Spinal cord (tissue), 9 donors: ENCODE measurements at regions not wholly inside any gene's neighbourhood (a gene's known extent, or its start where the extent isn't known, plus 50 kb on each side); places are given as distances from the start of the nearest gene placed in this dataset.

Experiments used
- DNase-seq, 6 donors: peaks; one replicate each; pipeline versions ENCODE4 v3.0.0 to v3.0.0-alpha.2; 2013 to 2015; ENCODE audit warnings: low spot score in 6 of 6, low read depth in 4 of 6
- H3K27ac ChIP-seq: one replicate; pipeline ENCODE4 v1.5.1; 2013; ENCODE audit warnings: low read depth, low read length, control low read depth
- H3K27me3 ChIP-seq: one replicate; pipeline ENCODE4 v1.6.1; 2013; ENCODE audit warnings: low read length; ENCODE audit not compliant: control insufficient read depth, insufficient read depth
- H3K36me3 ChIP-seq: one replicate; pipeline ENCODE4 v1.6.1; 2013; ENCODE audit warnings: low read length; ENCODE audit not compliant: control insufficient read depth, insufficient read depth
- H3K4me1 ChIP-seq: one replicate; pipeline ENCODE4 v1.6.1; 2013; ENCODE audit warnings: low read length; ENCODE audit not compliant: control insufficient read depth, insufficient read depth
- H3K4me3 ChIP-seq: one replicate; pipeline ENCODE4 v1.5.1; 2013; ENCODE audit warnings: low read depth, low read length, control low read depth
- H3K9me3 ChIP-seq: one replicate; pipeline ENCODE4 v1.6.1; 2013; ENCODE audit warnings: low read length; ENCODE audit not compliant: control insufficient read depth, insufficient read depth
- WGBS: methylation state at CpG from one replicate; pipeline ENCODE4 v1.1.5; 2013; ENCODE audit warnings: missing lambda C conversion rate; ENCODE audit not compliant: insufficient coverage; 5-methylcytosine and 5-hydroxymethylcytosine counted together
- donor health status: healthy.

DNA sequence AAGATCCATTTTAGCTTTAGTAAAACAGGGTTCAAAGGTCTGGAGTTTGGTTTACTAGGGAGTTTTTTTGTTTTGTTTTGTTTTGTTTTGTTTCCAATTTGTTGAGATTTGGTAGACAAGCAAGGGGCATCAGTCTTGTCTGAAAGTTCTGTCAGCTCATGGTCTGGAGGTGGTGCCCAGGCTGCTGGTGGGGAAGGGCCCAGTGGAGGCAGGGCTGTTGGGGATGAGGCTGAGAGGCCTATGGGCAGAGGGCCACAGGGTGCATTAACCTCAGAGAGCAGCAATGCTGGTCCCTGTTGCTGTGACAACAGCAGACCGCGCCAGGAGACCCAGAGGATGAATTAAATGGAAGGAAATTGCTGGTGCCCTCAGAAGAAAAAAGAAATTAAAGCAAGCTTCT lies 174.5 kb downstream of the FGF1 start:
- WGBS: 29% methylated on average over 2 of the region's 2 CpGs
- DNase-seq: peak in 1 of 6 donors; percentile 67
- peak overlapping the region; percentile 55 for H3K27ac ChIP-seq

GRCh38 chr5:142509026-142509425 lies 176.9 kb downstream of the FGF1 start:
- DNase-seq: no peak
- H3K27me3 ChIP-seq: no peaks in the 10 kb centered on the region
- H3K36me3 ChIP-seq: no peaks in the 10 kb centered on the region
- H3K4me3 ChIP-seq: no peak overlapping the region
- peaks cover 17% of the 10 kb centered on the region for H3K4me1 ChIP-seq
- H3K27ac ChIP-seq: no peak overlapping the region
- WGBS: no CpG with 5 or more reads among the region's 1 CpG
- H3K9me3 ChIP-seq: no peaks in the 10 kb centered on the region

More for the DNA sequence above, 174.5 kb downstream of the FGF1 start:
- Histone ChIP-seq H3K36me3 (no peaks in the 10 kb centered on the region), H3K4me1 (peaks cover 17% of the 10 kb centered on the region), H3K9me3 (peaks cover 3% of the 10 kb centered on the region), H3K27me3 (no peaks in the 10 kb centered on the region), H3K4me3 (no peak overlapping the region)

- no peak overlapping the region for H3K27ac ChIP-seq
- no peak overlapping the region for H3K4me3 ChIP-seq
- no peak for DNase-seq
- no peaks in the 10 kb centered on the region for H3K27me3 ChIP-seq
- H3K9me3 ChIP-seq: no peaks in the 10 kb centered on the region
- 89% methylated on average over 1 of the region's 2 CpGs for WGBS
- no peaks in the 10 kb centered on the region for H3K36me3 ChIP-seq
- H3K4me1 ChIP-seq: peaks cover 17% of the 10 kb centered on the region
These were observed 177.3 kb downstream of the FGF1 start for GRCh38 chr5:142508591-142508990.

- Histone ChIP-seq H3K27me3 (no peaks in the 10 kb centered on the region), H3K9me3 (no peaks in the 10 kb centered on the region), H3K4me3 (no peak overlapping the region), H3K27ac (no peak overlapping the region), H3K36me3 (no peaks in the 10 kb centered on the region), H3K4me1 (peaks cover 16% of the 10 kb centered on the region)
- WGBS: 74% methylated on average over 14 of the region's 21 CpGs
- no peak for DNase-seq
These were observed 178.1 kb downstream of the FGF1 start for GRCh38 chr5:142507531-142508372.

DNA sequence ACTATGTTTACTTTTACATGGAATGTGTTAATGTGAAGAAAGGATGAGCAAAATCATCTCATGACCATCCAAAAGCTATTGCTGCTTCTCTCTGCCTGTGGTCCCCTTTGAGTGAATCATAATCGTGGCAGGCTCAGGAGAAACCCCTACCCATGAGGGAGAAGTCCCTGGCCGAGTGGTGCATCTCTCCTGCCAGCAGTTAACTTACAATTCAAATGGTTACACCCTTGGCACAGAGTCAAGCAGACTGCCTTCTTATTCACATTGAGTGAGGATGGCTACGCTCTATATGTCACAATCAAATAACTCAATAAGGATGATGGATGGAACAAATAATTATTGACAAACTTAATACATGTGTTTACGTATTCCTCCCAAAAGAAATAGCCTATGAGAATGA lies 179.1 kb downstream of the FGF1 start:
- Histone ChIP-seq H3K27ac (no peak overlapping the region), H3K27me3 (no peaks in the 10 kb centered on the region), H3K9me3 (no peaks in the 10 kb centered on the region), H3K4me3 (no peak overlapping the region), H3K4me1 (peaks cover 6% of the 10 kb centered on the region), H3K36me3 (no peaks in the 10 kb centered on the region)
- no CpG with 5 or more reads among the region's 4 CpGs for WGBS
- peak in 1 of 6 donors; percentile 16 for DNase-seq

GRCh38 chr5:142506046-142506445 lies 179.8 kb downstream of the FGF1 start:
- no peaks in the 10 kb centered on the region for H3K4me1 ChIP-seq
- H3K27me3 ChIP-seq: no peaks in the 10 kb centered on the region
- DNase-seq: no peak
- WGBS: no CpG with 5 or more reads among the region's 1 CpG
- H3K9me3 ChIP-seq: no peaks in the 10 kb centered on the region
- no peak overlapping the region for H3K4me3 ChIP-seq
- H3K27ac ChIP-seq: no peak overlapping the region
- H3K36me3 ChIP-seq: no peaks in the 10 kb centered on the region

DNA sequence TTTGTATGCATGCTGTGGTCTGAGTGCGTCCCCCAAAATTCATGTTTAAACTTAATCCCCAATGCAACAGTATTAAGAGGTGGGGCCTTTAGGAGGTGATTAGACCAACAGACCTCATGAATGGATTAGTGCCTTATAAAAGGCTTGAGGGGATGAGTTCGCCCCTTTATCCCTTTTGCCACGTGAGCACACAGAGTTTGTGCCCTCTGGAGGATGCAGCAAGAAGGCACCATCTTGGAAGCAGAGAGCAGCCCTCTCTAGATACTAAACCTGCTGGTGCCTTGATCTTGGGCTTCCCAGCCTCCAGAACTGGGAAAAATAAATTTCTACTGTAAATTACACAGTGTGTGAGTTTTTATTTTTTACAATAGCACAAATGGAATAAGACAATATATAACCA lies 177.1 kb upstream of the SPRY4 start:
- no peak overlapping the region for H3K4me3 ChIP-seq
- DNase-seq: no peak
- H3K9me3 ChIP-seq: no peaks in the 10 kb centered on the region
- 92% methylated on average over 2 of the region's 3 CpGs for WGBS
- no peak overlapping the region for H3K27ac ChIP-seq
- H3K27me3 ChIP-seq: no peaks in the 10 kb centered on the region
- no peaks in the 10 kb centered on the region for H3K36me3 ChIP-seq
- H3K4me1 ChIP-seq: peaks cover 2% of the 10 kb centered on the region

- no peak overlapping the region for H3K4me3 ChIP-seq
- H3K4me1 ChIP-seq: peaks cover 2% of the 10 kb centered on the region
- no peak overlapping the region for H3K27ac ChIP-seq
- DNase-seq: no peak
- no peaks in the 10 kb centered on the region for H3K27me3 ChIP-seq
- H3K36me3 ChIP-seq: no peaks in the 10 kb centered on the region
- 83% methylated on average over 1 of the region's 3 CpGs for WGBS
- H3K9me3 ChIP-seq: no peaks in the 10 kb centered on the region
These were observed 175.5 kb upstream of the SPRY4 start for GRCh38 chr5:142500227-142500905.

DNA sequence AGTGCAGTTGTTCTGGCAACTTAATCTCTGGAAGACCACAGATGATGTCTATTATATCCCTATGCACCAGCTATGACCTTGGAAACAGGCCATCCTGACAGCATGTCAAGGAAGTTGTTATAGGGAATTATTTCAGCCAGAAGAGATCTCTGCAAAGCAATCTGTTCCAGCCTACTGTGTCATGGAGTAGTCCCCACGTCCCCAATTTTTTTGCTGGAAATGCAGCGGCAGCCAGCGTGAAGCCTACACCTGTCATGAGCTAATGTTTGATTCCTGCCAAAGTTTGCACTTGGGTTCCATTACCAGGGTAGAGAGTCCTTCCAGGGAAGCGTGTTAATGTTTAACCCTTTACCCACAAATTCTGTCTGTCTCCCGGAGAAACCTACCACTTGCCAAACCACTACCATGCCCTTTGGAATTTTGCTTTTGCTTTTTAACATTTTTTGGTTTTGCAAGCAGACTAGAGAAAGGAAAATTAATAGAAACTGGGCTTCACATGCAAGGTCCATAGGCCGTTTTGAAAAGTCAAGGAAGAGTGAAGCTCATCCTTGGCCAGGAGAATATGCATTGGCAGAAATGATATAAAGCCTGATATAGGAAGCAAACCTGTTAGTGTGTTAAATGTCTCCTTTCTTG lies 174.9 kb upstream of the SPRY4 start:
- peak in 2 of 6 donors; percentile 42 to 86 for DNase-seq
- 31% methylated on average over 5 of the region's 6 CpGs for WGBS
- H3K27ac ChIP-seq: no peak overlapping the region
- H3K36me3 ChIP-seq: no peaks in the 10 kb centered on the region
- H3K27me3 ChIP-seq: no peaks in the 10 kb centered on the region
- H3K4me1 ChIP-seq: peaks cover 2% of the 10 kb centered on the region
- H3K4me3 ChIP-seq: no peak overlapping the region
- H3K9me3 ChIP-seq: no peaks in the 10 kb centered on the region
